ENCODE measurements at regions not wholly inside any gene's neighbourhood (a gene's known extent, or its start where the extent isn't known, plus 50 kb on each side); places are given as distances from the start of the nearest gene placed in this dataset.

- H3K4me3 Mint-ChIP-seq, result no peak overlapping the region
- no peaks in the 10 kb centered on the region for H3K36me3 Mint-ChIP-seq
- H3K9me3 Mint-ChIP-seq (ENCODE audit: low read depth), result peaks cover 8% of the 10 kb centered on the region
- H3K4me1 Mint-ChIP-seq (ENCODE audit: low read depth), result no peaks in the 10 kb centered on the region
- H3K27ac Mint-ChIP-seq, result no peak overlapping the region
- no peaks in the 10 kb centered on the region for H3K27me3 Mint-ChIP-seq
Observed at GRCh38 chr9:13587571-13587970, 308.1 kb upstream of the MPDZ start.

GRCh38 chr9:13586587-13587374, 307.3 kb upstream of the MPDZ start:
- no peaks in the 10 kb centered on the region for H3K27me3 Mint-ChIP-seq
- H3K9me3 Mint-ChIP-seq (ENCODE audit: low read depth), result peaks cover 8% of the 10 kb centered on the region
- H3K4me1 Mint-ChIP-seq (ENCODE audit: low read depth), result no peaks in the 10 kb centered on the region
- H3K36me3 Mint-ChIP-seq, result no peaks in the 10 kb centered on the region
- H3K27ac Mint-ChIP-seq, result no peak overlapping the region
- no peak overlapping the region for H3K4me3 Mint-ChIP-seq

GRCh38 chr9:13580760-13581159, 301.3 kb upstream of the MPDZ start:
- Mint-ChIP-seq H3K36me3 (no peaks in the 10 kb centered on the region), H3K27me3 (no peaks in the 10 kb centered on the region), H3K4me1 (ENCODE audit: low read depth) (no peaks in the 10 kb centered on the region), H3K4me3 (no peak overlapping the region), H3K27ac (no peak overlapping the region), H3K9me3 (ENCODE audit: low read depth) (peaks cover 4% of the 10 kb centered on the region)

- Mint-ChIP-seq H3K27ac (no peak overlapping the region), H3K36me3 (no peaks in the 10 kb centered on the region), H3K9me3 (ENCODE audit: low read depth) (peaks cover 4% of the 10 kb centered on the region), H3K4me1 (ENCODE audit: low read depth) (no peaks in the 10 kb centered on the region), H3K27me3 (no peaks in the 10 kb centered on the region), H3K4me3 (no peak overlapping the region)
Observed at GRCh38 chr9:13580131-13580530, 300.6 kb upstream of the MPDZ start.

- Mint-ChIP-seq H3K27me3 (no peaks in the 10 kb centered on the region), H3K4me1 (ENCODE audit: low read depth) (no peaks in the 10 kb centered on the region), H3K4me3 (no peak overlapping the region), H3K9me3 (ENCODE audit: low read depth) (peaks cover 4% of the 10 kb centered on the region), H3K36me3 (no peaks in the 10 kb centered on the region), H3K27ac (no peak overlapping the region)
Observed at GRCh38 chr9:13576101-13576500, 296.6 kb upstream of the MPDZ start.

- Mint-ChIP-seq H3K27ac (no peak overlapping the region), H3K36me3 (no peaks in the 10 kb centered on the region), H3K9me3 (ENCODE audit: low read depth) (peaks cover 4% of the 10 kb centered on the region), H3K4me3 (no peak overlapping the region), H3K27me3 (no peaks in the 10 kb centered on the region), H3K4me1 (ENCODE audit: low read depth) (no peaks in the 10 kb centered on the region)
Observed at GRCh38 chr9:13575558-13575957, 296.1 kb upstream of the MPDZ start.

GRCh38 chr9:13570068-13570974, 290.8 kb upstream of the MPDZ start:
- Mint-ChIP-seq H3K4me1 (ENCODE audit: low read depth) (peaks cover 8% of the 10 kb centered on the region), H3K4me3 (no peak overlapping the region), H3K9me3 (ENCODE audit: low read depth) (peaks cover 4% of the 10 kb centered on the region), H3K36me3 (no peaks in the 10 kb centered on the region), H3K27me3 (peaks cover 7% of the 10 kb centered on the region), H3K27ac (no peak overlapping the region)

- Mint-ChIP-seq H3K27me3 (peaks cover 7% of the 10 kb centered on the region), H3K4me1 (ENCODE audit: low read depth) (peaks cover 8% of the 10 kb centered on the region), H3K27ac (no peak overlapping the region), H3K9me3 (ENCODE audit: low read depth) (peaks cover 4% of the 10 kb centered on the region), H3K36me3 (no peaks in the 10 kb centered on the region), H3K4me3 (peak overlapping the region; percentile 10)
Observed at GRCh38 chr9:13569602-13570067, 290.1 kb upstream of the MPDZ start.

GRCh38 chr9:13568841-13569601, 289.5 kb upstream of the MPDZ start:
- H3K4me1 Mint-ChIP-seq (ENCODE audit: low read depth), result peaks cover 8% of the 10 kb centered on the region
- peaks cover 7% of the 10 kb centered on the region for H3K27me3 Mint-ChIP-seq
- peaks cover 4% of the 10 kb centered on the region for H3K9me3 Mint-ChIP-seq (ENCODE audit: low read depth)
- peak overlapping the region; percentile 10 for H3K4me3 Mint-ChIP-seq
- no peaks in the 10 kb centered on the region for H3K36me3 Mint-ChIP-seq
- H3K27ac Mint-ChIP-seq, result no peak overlapping the region

- Mint-ChIP-seq H3K4me3 (no peak overlapping the region), H3K27ac (no peak overlapping the region), H3K36me3 (no peaks in the 10 kb centered on the region)
Observed at GRCh38 chr9:13568405-13568804, 288.9 kb upstream of the MPDZ start.

GRCh38 chr9:13567833-13568232, 288.3 kb upstream of the MPDZ start:
- no peaks in the 10 kb centered on the region for H3K36me3 Mint-ChIP-seq
- no peak overlapping the region for H3K27ac Mint-ChIP-seq
- no peaks in the 10 kb centered on the region for H3K9me3 Mint-ChIP-seq (ENCODE audit: low read depth)
- no peak overlapping the region for H3K4me3 Mint-ChIP-seq
- peaks cover 7% of the 10 kb centered on the region for H3K27me3 Mint-ChIP-seq
- peaks cover 8% of the 10 kb centered on the region for H3K4me1 Mint-ChIP-seq (ENCODE audit: low read depth)

More at GRCh38 chr9:13568405-13568804, 288.9 kb upstream of the MPDZ start:
- Mint-ChIP-seq H3K4me1 (ENCODE audit: low read depth) (peaks cover 8% of the 10 kb centered on the region), H3K9me3 (ENCODE audit: low read depth) (no peaks in the 10 kb centered on the region), H3K27me3 (peaks cover 7% of the 10 kb centered on the region)

- H3K27ac Mint-ChIP-seq, result no peak overlapping the region
- H3K27me3 Mint-ChIP-seq, result no peaks in the 10 kb centered on the region
- H3K4me3 Mint-ChIP-seq, result no peak overlapping the region
- no peaks in the 10 kb centered on the region for H3K4me1 Mint-ChIP-seq (ENCODE audit: low read depth)
- H3K9me3 Mint-ChIP-seq (ENCODE audit: low read depth), result peaks cover 5% of the 10 kb centered on the region
- H3K36me3 Mint-ChIP-seq, result no peaks in the 10 kb centered on the region
Observed at GRCh38 chr9:13557746-13558145, 278.3 kb upstream of the MPDZ start.

GRCh38 chr9:13556656-13557055, 277.2 kb upstream of the MPDZ start:
- Mint-ChIP-seq H3K27ac (no peak overlapping the region), H3K4me1 (ENCODE audit: low read depth) (no peaks in the 10 kb centered on the region), H3K9me3 (ENCODE audit: low read depth) (peaks cover 7% of the 10 kb centered on the region), H3K27me3 (no peaks in the 10 kb centered on the region), H3K36me3 (no peaks in the 10 kb centered on the region), H3K4me3 (no peak overlapping the region)

- peaks cover 6% of the 10 kb centered on the region for H3K9me3 Mint-ChIP-seq (ENCODE audit: low read depth)
- H3K4me1 Mint-ChIP-seq (ENCODE audit: low read depth), result no peaks in the 10 kb centered on the region
- H3K36me3 Mint-ChIP-seq, result no peaks in the 10 kb centered on the region
- no peaks in the 10 kb centered on the region for H3K27me3 Mint-ChIP-seq
- H3K4me3 Mint-ChIP-seq, result no peak overlapping the region
- no peak overlapping the region for H3K27ac Mint-ChIP-seq
Observed at GRCh38 chr9:13555989-13556500, 276.6 kb upstream of the MPDZ start.
